ENCODE measurements at regions not wholly inside any gene's neighbourhood (a gene's known extent, or its start where the extent isn't known, plus 50 kb on each side); places are given as distances from the start of the nearest gene placed in this dataset.

- no peak for TF ChIP-seq ZNF766 (CRISPR knock-in tag; IDR thresholded peaks at IDR 0.05; ENCODE audit: borderline replicate concordance)
- TF ChIP-seq ZNF30 (CRISPR knock-in tag; IDR thresholded peaks at IDR 0.05): no peak
- TF ChIP-seq FOXM1 (CRISPR knock-in tag; IDR thresholded peaks at IDR 0.05): no peak
Observed at GRCh38 chr1:221520250-221520649, 221.6 kb downstream of the DUSP10 start.

Measured in HepG2 (cell line).